Esophagus muscularis mucosa (tissue), 3 donors: ENCODE measurements at regions not wholly inside any gene's neighbourhood (a gene's known extent, or its start where the extent isn't known, plus 50 kb on each side); places are given as distances from the start of the nearest gene placed in this dataset.

ENCODE experiments used
- POLR2A ChIP-seq: fragments of 450-650 bp; IDR thresholded peaks from one replicate; pipeline ENCODE4 v1.6.1; 2017; ENCODE audit warnings: antibody characterized with exemption, moderate library complexity, mild to moderate bottlenecking, low read depth
- TF ChIP-seq, protein P1 (sequence below), 3 experiments: fragments of 200-600 bp in 2 of 3; fragments of 450-650 bp in 1 of 3; sonication (generic) in 2 of 3; IDR thresholded peaks; one replicate each; pipeline ENCODE4 v1.5.1; 2017 to 2019; ENCODE audit warnings: antibody characterized with exemption in 3 of 3, mild to moderate bottlenecking in 2 of 3, moderate library complexity in 1 of 3

DNA sequence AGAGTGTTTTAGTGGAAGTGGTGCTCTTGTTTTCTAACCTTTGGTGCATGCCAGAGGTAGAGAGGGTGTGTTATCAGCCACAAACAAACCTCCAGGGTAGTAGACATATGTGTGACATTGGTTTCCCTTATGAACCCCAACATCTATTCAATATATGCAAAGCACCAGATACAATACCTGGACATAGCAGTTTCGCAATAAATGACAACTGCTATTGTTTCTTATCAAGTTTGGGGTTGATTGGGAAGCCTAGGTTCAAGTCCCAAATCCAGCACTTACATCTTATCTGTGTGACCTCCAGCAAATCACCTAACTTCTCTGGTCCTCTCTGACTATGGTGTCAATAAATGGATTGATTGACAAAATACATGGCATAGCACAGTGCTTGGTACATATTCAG, 169.4 kb upstream of the SERPINE2 start:
- no peak for TF ChIP-seq POLR2A
- TF ChIP-seq, protein P1, sequence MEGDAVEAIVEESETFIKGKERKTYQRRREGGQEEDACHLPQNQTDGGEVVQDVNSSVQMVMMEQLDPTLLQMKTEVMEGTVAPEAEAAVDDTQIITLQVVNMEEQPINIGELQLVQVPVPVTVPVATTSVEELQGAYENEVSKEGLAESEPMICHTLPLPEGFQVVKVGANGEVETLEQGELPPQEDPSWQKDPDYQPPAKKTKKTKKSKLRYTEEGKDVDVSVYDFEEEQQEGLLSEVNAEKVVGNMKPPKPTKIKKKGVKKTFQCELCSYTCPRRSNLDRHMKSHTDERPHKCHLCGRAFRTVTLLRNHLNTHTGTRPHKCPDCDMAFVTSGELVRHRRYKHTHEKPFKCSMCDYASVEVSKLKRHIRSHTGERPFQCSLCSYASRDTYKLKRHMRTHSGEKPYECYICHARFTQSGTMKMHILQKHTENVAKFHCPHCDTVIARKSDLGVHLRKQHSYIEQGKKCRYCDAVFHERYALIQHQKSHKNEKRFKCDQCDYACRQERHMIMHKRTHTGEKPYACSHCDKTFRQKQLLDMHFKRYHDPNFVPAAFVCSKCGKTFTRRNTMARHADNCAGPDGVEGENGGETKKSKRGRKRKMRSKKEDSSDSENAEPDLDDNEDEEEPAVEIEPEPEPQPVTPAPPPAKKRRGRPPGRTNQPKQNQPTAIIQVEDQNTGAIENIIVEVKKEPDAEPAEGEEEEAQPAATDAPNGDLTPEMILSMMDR (IDR thresholded peaks at IDR 0.05) = no peak
